ENCODE measurements at regions not wholly inside any gene's neighbourhood (a gene's known extent, or its start where the extent isn't known, plus 50 kb on each side); places are given as distances from the start of the nearest gene placed in this dataset.

DNA sequence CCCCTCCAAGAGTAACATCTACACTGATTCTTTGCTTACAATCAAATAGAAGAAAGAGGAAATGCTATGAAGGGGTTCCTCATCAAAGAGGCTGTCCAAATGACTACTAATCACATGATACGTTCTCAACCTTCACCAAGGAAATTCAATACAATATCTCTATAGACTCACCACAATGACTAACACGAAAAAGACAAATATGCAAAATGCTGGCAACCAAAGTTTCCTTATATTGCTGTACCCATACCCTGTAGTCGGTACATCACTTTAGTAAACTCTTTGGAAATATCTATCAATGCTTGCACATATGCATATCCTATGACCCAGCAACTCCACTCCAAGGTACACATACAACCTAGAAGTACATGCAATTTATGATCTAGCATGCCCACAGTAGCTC, 1296.6 kb downstream of the AACS start:
- H3K9ac ChIP-seq (ENCODE audit: low read length in 3 of 3): no peak overlapping the region
- intact Hi-C loops (cut with DNase I): no loop called here
- H3K9me3 ChIP-seq (ENCODE audit: control insufficient read depth in 2 of 3, insufficient read depth in 1 of 3, low read length in 3 of 3): no peaks in the 10 kb centered on the region
- H3K4me1 ChIP-seq (ENCODE audit: control insufficient read depth in 2 of 3, insufficient read depth in 2 of 3, low read depth in 1 of 3, low read length in 3 of 3): no peaks in the 10 kb centered on the region
- no peaks in the 10 kb centered on the region for H3K36me3 ChIP-seq (ENCODE audit: control insufficient read depth in 2 of 3, insufficient read depth in 3 of 3, low read length in 3 of 3)
- H3K27ac ChIP-seq (ENCODE audit: low read depth in 2 of 2, low read length in 2 of 2): no peak overlapping the region
- no peak overlapping the region for H3K4me3 ChIP-seq (ENCODE audit: low read length in 3 of 3)
- TF ChIP-seq, protein P1, sequence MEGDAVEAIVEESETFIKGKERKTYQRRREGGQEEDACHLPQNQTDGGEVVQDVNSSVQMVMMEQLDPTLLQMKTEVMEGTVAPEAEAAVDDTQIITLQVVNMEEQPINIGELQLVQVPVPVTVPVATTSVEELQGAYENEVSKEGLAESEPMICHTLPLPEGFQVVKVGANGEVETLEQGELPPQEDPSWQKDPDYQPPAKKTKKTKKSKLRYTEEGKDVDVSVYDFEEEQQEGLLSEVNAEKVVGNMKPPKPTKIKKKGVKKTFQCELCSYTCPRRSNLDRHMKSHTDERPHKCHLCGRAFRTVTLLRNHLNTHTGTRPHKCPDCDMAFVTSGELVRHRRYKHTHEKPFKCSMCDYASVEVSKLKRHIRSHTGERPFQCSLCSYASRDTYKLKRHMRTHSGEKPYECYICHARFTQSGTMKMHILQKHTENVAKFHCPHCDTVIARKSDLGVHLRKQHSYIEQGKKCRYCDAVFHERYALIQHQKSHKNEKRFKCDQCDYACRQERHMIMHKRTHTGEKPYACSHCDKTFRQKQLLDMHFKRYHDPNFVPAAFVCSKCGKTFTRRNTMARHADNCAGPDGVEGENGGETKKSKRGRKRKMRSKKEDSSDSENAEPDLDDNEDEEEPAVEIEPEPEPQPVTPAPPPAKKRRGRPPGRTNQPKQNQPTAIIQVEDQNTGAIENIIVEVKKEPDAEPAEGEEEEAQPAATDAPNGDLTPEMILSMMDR (IDR thresholded peaks at IDR 0.05; ENCODE audit: borderline replicate concordance, extremely low read depth, insufficient read depth): no peak
- H3K27me3 ChIP-seq (ENCODE audit: control insufficient read depth, insufficient read depth, low read length): no peaks in the 10 kb centered on the region
- FAIRE-seq (no peak), DNase-seq (no peak)

DNA sequence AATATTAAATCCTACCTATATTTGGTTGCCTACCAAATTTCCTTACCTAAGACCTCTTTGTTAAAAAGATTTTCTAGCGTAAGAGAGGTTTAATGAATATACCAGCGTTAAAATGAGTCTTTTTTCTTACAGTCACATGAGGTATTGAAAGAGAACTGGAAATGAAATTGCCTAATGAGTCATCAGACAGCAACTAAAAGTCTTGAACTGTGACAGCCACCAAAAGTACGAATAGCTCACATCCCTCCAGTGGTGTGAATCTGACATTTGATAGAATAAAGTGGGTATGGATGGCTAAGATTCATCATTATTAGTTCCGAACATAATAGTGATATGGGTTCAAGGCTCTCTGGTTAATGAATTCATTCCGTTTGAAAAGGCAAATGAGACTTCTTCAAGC, 1297.3 kb downstream of the AACS start:
- H3K9ac ChIP-seq (ENCODE audit: low read length in 3 of 3): no peak overlapping the region
- intact Hi-C loops (cut with DNase I): no loop called here
- FAIRE-seq (no peak), DNase-seq (no peak)
- H3K36me3 ChIP-seq (ENCODE audit: control insufficient read depth in 2 of 3, insufficient read depth in 3 of 3, low read length in 3 of 3): no peaks in the 10 kb centered on the region
- no peaks in the 10 kb centered on the region for H3K27me3 ChIP-seq (ENCODE audit: control insufficient read depth, insufficient read depth, low read length)
- TF ChIP-seq, protein P1 (IDR thresholded peaks at IDR 0.05; ENCODE audit: borderline replicate concordance, extremely low read depth, insufficient read depth): no peak
- no peaks in the 10 kb centered on the region for H3K4me1 ChIP-seq (ENCODE audit: control insufficient read depth in 2 of 3, insufficient read depth in 2 of 3, low read depth in 1 of 3, low read length in 3 of 3)
- H3K9me3 ChIP-seq (ENCODE audit: control insufficient read depth in 2 of 3, insufficient read depth in 1 of 3, low read length in 3 of 3): no peaks in the 10 kb centered on the region
- no peak overlapping the region for H3K4me3 ChIP-seq (ENCODE audit: low read length in 3 of 3)
- no peak overlapping the region for H3K27ac ChIP-seq (ENCODE audit: low read depth in 2 of 2, low read length in 2 of 2)

DNA sequence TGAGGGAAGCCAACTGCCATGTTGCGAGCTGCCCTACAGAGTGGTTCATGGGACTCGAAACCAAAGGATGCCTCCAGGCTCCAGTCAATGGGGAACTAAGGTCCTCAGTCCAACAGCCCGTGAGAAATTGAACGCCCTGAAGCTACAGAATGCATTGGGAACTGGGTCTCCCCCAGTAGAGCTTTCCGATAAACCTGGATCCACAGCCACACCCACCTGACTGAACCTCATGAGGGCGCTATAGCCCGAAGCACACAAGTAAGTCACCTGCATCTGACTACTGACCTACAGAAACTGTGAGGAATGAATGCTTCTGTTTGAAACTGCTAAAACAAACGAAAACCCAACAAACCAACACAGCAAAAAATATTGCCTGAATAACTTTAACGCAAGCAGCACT, 1297.7 kb downstream of the AACS start:
- intact Hi-C loops (cut with DNase I): no loop called here
- Histone ChIP-seq H3K27ac (ENCODE audit: low read depth in 2 of 2, low read length in 2 of 2) (no peak overlapping the region), H3K4me3 (ENCODE audit: low read length in 3 of 3) (no peak overlapping the region), H3K4me1 (ENCODE audit: control insufficient read depth in 2 of 3, insufficient read depth in 2 of 3, low read depth in 1 of 3, low read length in 3 of 3) (no peaks in the 10 kb centered on the region), H3K27me3 (ENCODE audit: control insufficient read depth, insufficient read depth, low read length) (no peaks in the 10 kb centered on the region), H3K9ac (ENCODE audit: low read length in 3 of 3) (no peak overlapping the region), H3K36me3 (ENCODE audit: control insufficient read depth in 2 of 3, insufficient read depth in 3 of 3, low read length in 3 of 3) (no peaks in the 10 kb centered on the region), H3K9me3 (ENCODE audit: control insufficient read depth in 2 of 3, insufficient read depth in 1 of 3, low read length in 3 of 3) (no peaks in the 10 kb centered on the region)
- FAIRE-seq (no peak), DNase-seq (no peak)
- TF ChIP-seq, protein P1 (IDR thresholded peaks at IDR 0.05; ENCODE audit: borderline replicate concordance, extremely low read depth, insufficient read depth): no peak
